Mesenchymal stem cell (in vitro differentiated cells and primary cell): ENCODE measurements at regions not wholly inside any gene's neighbourhood (a gene's known extent, or its start where the extent isn't known, plus 50 kb on each side); places are given as distances from the start of the nearest gene placed in this dataset.
A peak's percentile ranks its signal among the peaks of the same experiment; 100 is the strongest.

Experiments
- DNase-seq: peaks from one replicate; pipeline ENCODE4 v3.0.0-alpha.2; 2013
- H2AFZ ChIP-seq: one replicate; pipeline ENCODE4 v1.6.1; 2013; ENCODE audit warnings: low read depth, mild to moderate bottlenecking, control low read depth, inconsistent platforms, low read length, moderate library complexity
- H2AK5ac ChIP-seq: 2 replicates; pipeline ENCODE4 v1.6.1; 2013; ENCODE audit warnings: low read length, moderate library complexity, mild to moderate bottlenecking, inconsistent platforms; ENCODE audit not compliant: severe bottlenecking
- H2BK120ac ChIP-seq: one replicate; pipeline ENCODE4 v1.6.1; 2013; ENCODE audit warnings: low read depth, mild to moderate bottlenecking, inconsistent platforms, low read length, moderate library complexity
- H2BK12ac ChIP-seq, 2 experiments: one replicate each; pipeline ENCODE4 v1.6.1; 2013; ENCODE audit warnings: inconsistent platforms in 2 of 2, low read length in 2 of 2, mild to moderate bottlenecking in 2 of 2, moderate library complexity in 2 of 2, control low read depth in 1 of 2
- H2BK15ac ChIP-seq: one replicate; pipeline ENCODE4 v1.6.1; 2013; ENCODE audit warnings: mild to moderate bottlenecking, low read depth, inconsistent platforms; ENCODE audit not compliant: poor library complexity, severe bottlenecking
- H2BK5ac ChIP-seq: 2 replicates; pipeline ENCODE4 v1.6.1; 2013; ENCODE audit warnings: low read depth, mild to moderate bottlenecking, low read length, control low read depth, inconsistent platforms; ENCODE audit not compliant: poor library complexity, severe bottlenecking
- H3K14ac ChIP-seq, 2 experiments: one replicate each; pipeline ENCODE4 v1.6.1; 2013; ENCODE audit warnings: inconsistent platforms in 2 of 2, low read length in 2 of 2, control low read depth in 1 of 2, mild to moderate bottlenecking in 1 of 2, moderate library complexity in 1 of 2
- H3K18ac ChIP-seq, 2 experiments: one replicate each; pipeline ENCODE4 v1.6.1; 2013; ENCODE audit warnings: inconsistent platforms in 2 of 2, low read length in 2 of 2, control low read depth in 1 of 2, low read depth in 1 of 2, mild to moderate bottlenecking in 1 of 2
- H3K23ac ChIP-seq, 2 experiments: one replicate each; pipeline ENCODE4 v1.6.1; 2013; ENCODE audit warnings: inconsistent platforms in 2 of 2, low read length in 2 of 2, mild to moderate bottlenecking in 2 of 2, moderate library complexity in 2 of 2, control low read depth in 1 of 2
- H3K27ac ChIP-seq: 2 replicates; pipeline ENCODE4 v1.5.1; 2013; ENCODE audit warnings: mild to moderate bottlenecking, moderate library complexity, low read length, control low read depth, inconsistent platforms; ENCODE audit not compliant: poor library complexity, severe bottlenecking
- H3K27me3 ChIP-seq, 2 experiments: 2 replicates each; pipeline versions ENCODE4 v1.6.1 to v1.7.0; 2013; ENCODE audit warnings: low read length in 2 of 2, mild to moderate bottlenecking in 2 of 2, moderate library complexity in 2 of 2, control low read depth in 1 of 2, inconsistent platforms in 1 of 2; ENCODE audit not compliant: control insufficient read depth in 1 of 2, insufficient read depth in 1 of 2
- H3K36me3 ChIP-seq, 2 experiments: 2 replicates each; pipeline versions ENCODE4 v1.6.1 to v1.7.0; 2013; ENCODE audit warnings: low read length in 2 of 2, control low read depth in 1 of 2, inconsistent platforms in 1 of 2, low read depth in 1 of 2, mild to moderate bottlenecking in 1 of 2; ENCODE audit not compliant: insufficient read depth in 2 of 2, control insufficient read depth in 1 of 2
- H3K4ac ChIP-seq, 2 experiments: one replicate each; pipeline ENCODE4 v1.6.1; 2013; ENCODE audit warnings: inconsistent platforms in 2 of 2, low read length in 2 of 2, mild to moderate bottlenecking in 2 of 2, moderate library complexity in 2 of 2, control low read depth in 1 of 2, low read depth in 1 of 2
- H3K4me1 ChIP-seq: 2 replicates; pipeline ENCODE4 v1.6.1; 2013; ENCODE audit warnings: low read depth, low read length, control low read depth; ENCODE audit not compliant: control insufficient read depth, insufficient read depth
- H3K4me2 ChIP-seq: 2 replicates; pipeline ENCODE4 v1.6.1; 2013; ENCODE audit warnings: low read length, mild to moderate bottlenecking, inconsistent platforms; ENCODE audit not compliant: poor library complexity, severe bottlenecking
- H3K4me3 ChIP-seq, 2 experiments: 2 replicates each; pipeline versions ENCODE4 v1.5.1 to v1.7.0; 2013; ENCODE audit warnings: low read length in 2 of 2, mild to moderate bottlenecking in 2 of 2, control low read depth in 1 of 2, low read depth in 1 of 2; ENCODE audit not compliant: insufficient read depth in 1 of 2
- H3K79me1 ChIP-seq: replicated peaks from 2 replicates; pipeline ENCODE4 v1.6.1; 2013; ENCODE audit warnings: mild to moderate bottlenecking, control low read depth, low read length, inconsistent platforms; ENCODE audit not compliant: poor library complexity, severe bottlenecking
- H3K9ac ChIP-seq: 2 replicates; pipeline ENCODE4 v1.7.0; 2013; ENCODE audit warnings: mild to moderate bottlenecking, low read length, moderate library complexity
- H3K9me3 ChIP-seq: 2 replicates; pipeline ENCODE4 v1.7.0; 2013; ENCODE audit warnings: mild to moderate bottlenecking, low read length; ENCODE audit not compliant: control insufficient read depth
- H4K8ac ChIP-seq: one replicate; pipeline ENCODE4 v1.6.1; 2013; ENCODE audit warnings: inconsistent platforms, mild to moderate bottlenecking, low read length, moderate library complexity
- H4K91ac ChIP-seq: one replicate; pipeline ENCODE4 v1.6.1; 2013; ENCODE audit warnings: mild to moderate bottlenecking, low read length, inconsistent platforms
- WGBS: methylation state at CpG from one replicate; pipeline ENCODE4 v1.1.7; 2013; ENCODE audit warnings: mixed read lengths; 5-methylcytosine and 5-hydroxymethylcytosine counted together

DNA sequence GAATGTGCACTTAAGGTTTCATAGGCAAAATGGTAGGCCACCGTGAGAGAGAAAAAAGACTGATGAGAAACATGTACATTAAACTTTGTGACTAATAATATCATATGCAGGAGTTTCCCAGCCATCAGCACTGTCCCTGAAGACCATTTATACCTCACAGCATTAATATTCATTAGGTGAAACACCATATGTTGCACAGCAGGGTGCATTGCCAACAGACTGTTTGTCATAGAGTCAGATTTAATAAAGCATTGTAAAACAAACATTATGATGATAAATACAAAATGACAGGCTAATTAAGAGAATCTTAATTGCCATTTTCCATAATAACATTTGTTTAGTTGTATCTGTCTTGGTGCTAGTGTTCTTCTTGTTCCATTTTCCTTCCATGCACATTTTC, 578.3 kb downstream of the EPHA3 start:
- H3K4me2 ChIP-seq, result no peak overlapping the region
- H3K36me3 ChIP-seq, result no peaks in the 10 kb centered on the region
- no peak overlapping the region for H4K91ac ChIP-seq
- no peak overlapping the region for H3K27ac ChIP-seq
- H3K14ac ChIP-seq, result no peak overlapping the region
- H2AFZ ChIP-seq, result no peak overlapping the region
- no peak overlapping the region for H3K9ac ChIP-seq
- no peak overlapping the region for H4K8ac ChIP-seq
- no peak overlapping the region for H3K4ac ChIP-seq
- H2BK12ac ChIP-seq, result no peak overlapping the region
- no peak overlapping the region for H3K18ac ChIP-seq
- H3K79me1 ChIP-seq, result no peaks in the 10 kb centered on the region
- no peak overlapping the region for H2BK15ac ChIP-seq
- H3K23ac ChIP-seq, result no peak overlapping the region
- no peak overlapping the region for H3K4me3 ChIP-seq
- H3K27me3 ChIP-seq, result no peaks in the 10 kb centered on the region
- H2AK5ac ChIP-seq, result no peak overlapping the region
- no peaks in the 10 kb centered on the region for H3K4me1 ChIP-seq
- no peaks in the 10 kb centered on the region for H3K9me3 ChIP-seq
- no peak overlapping the region for H2BK120ac ChIP-seq
- no peak for DNase-seq
- WGBS, result no CpG with 5 or more reads among the region's 1 CpG
- no peak overlapping the region for H2BK5ac ChIP-seq

DNA sequence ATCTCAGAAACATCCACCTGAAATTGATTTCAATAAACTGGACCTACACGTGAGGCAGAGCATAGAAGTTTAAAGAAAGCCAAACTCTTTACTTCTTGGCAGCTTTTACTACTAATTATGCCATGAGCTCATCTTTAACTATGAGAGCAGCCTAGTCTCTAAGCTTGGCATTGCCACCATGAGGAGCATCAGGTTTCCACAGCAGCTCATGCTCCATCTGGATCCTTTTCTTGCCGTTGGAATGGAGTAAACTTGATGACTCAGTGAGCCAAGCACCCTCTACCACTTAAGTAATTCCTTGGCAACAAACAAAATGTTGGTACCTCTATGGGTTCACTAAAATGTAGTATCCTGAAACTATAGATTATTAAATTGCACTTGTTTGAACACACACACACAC, 583.2 kb downstream of the EPHA3 start:
- no peak overlapping the region for H3K27ac ChIP-seq
- no peaks in the 10 kb centered on the region for H3K9me3 ChIP-seq
- no peak overlapping the region for H2BK5ac ChIP-seq
- no peaks in the 10 kb centered on the region for H3K4me1 ChIP-seq
- H3K4me2 ChIP-seq, result no peak overlapping the region
- H3K36me3 ChIP-seq, result no peaks in the 10 kb centered on the region
- no peak overlapping the region for H2BK15ac ChIP-seq
- no peak overlapping the region for H4K91ac ChIP-seq
- H3K4ac ChIP-seq, result no peak overlapping the region
- H4K8ac ChIP-seq, result no peak overlapping the region
- H3K4me3 ChIP-seq, result no peak overlapping the region
- no peak overlapping the region for H3K14ac ChIP-seq
- DNase-seq, result no peak
- H3K27me3 ChIP-seq, result no peaks in the 10 kb centered on the region
- H2AFZ ChIP-seq, result no peak overlapping the region
- H2BK120ac ChIP-seq, result no peak overlapping the region
- no peaks in the 10 kb centered on the region for H3K79me1 ChIP-seq
- H2BK12ac ChIP-seq, result no peak overlapping the region
- H3K18ac ChIP-seq, result peak overlapping the region in 1 of 2 experiments; percentile 34
- H3K23ac ChIP-seq, result no peak overlapping the region
- no peak overlapping the region for H3K9ac ChIP-seq
- WGBS, result 95% methylated on average over 1 of the region's 2 CpGs
- H2AK5ac ChIP-seq, result no peak overlapping the region

DNA sequence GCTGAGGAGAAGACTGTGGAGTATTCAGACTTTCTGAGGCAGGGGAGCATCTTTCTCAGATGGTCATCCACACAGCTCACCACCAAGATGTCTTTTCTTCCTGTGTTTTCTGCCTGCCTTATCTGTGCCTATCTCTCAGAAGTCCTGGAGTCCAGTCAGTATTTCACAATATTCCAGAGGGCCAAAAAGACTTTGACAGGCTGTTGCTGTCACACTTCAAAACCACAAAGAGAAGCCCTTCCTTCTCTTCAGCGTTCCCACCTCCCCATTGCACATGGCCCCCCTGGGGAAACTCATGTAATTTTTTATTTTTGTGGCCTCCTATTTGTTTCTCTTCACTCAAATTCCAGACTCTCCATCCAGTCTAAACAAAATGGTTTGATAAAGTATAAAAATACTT, 585.2 kb downstream of the EPHA3 start:
- Histone ChIP-seq H3K9ac (no peak overlapping the region), H3K79me1 (no peaks in the 10 kb centered on the region), H3K4me2 (no peak overlapping the region), H3K4me1 (no peaks in the 10 kb centered on the region), H2AK5ac (no peak overlapping the region), H2BK12ac (no peak overlapping the region), H3K27ac (no peak overlapping the region), H3K36me3 (no peaks in the 10 kb centered on the region), H3K14ac (no peak overlapping the region), H3K4me3 (no peak overlapping the region), H2AFZ (no peak overlapping the region), H3K27me3 (no peaks in the 10 kb centered on the region), H3K23ac (no peak overlapping the region), H4K91ac (no peak overlapping the region), H3K4ac (no peak overlapping the region), H4K8ac (no peak overlapping the region), H2BK5ac (no peak overlapping the region), H2BK120ac (no peak overlapping the region), H2BK15ac (no peak overlapping the region), H3K9me3 (no peaks in the 10 kb centered on the region), H3K18ac (no peak overlapping the region)
- peak; percentile 18 for DNase-seq
- WGBS, result 50% methylated on average over 1 of the region's 1 CpG

DNA sequence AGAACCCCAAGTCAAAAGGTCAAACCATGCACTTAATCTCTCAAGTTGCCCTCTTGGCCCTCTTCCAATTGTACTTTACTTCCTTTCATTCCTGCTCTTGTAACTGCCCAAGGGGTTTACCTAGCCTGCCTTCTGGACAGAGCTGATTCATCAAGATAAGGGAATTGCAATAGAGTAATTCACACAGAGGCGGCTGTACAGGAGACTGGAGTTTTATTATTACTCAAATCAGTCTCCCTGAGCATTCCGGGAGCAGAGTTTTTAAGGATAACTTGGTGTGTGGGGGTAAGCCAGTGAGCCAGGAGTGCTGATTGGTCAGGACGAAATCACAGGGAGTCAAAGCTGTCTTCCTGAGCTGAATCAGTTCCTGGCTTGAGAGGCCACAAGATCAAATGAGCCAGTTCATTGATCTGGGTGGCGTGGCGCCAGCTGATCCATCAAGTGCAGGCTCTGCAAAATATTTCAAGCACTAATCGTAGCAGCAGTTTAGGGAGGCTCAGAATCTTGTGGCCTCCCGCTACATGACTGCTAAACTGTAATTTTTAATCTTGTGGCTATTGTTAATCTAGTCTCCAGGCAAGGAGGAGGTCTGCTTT, 590.0 kb downstream of the EPHA3 start:
- no peak overlapping the region for H3K14ac ChIP-seq
- no peak overlapping the region for H3K4me2 ChIP-seq
- no peak overlapping the region for H4K91ac ChIP-seq
- H2AK5ac ChIP-seq, result no peak overlapping the region
- 92% methylated on average over 7 of the region's 7 CpGs for WGBS
- no peaks in the 10 kb centered on the region for H3K36me3 ChIP-seq
- H2BK5ac ChIP-seq, result no peak overlapping the region
- no peak overlapping the region for H3K9ac ChIP-seq
- no peak overlapping the region for H3K18ac ChIP-seq
- no peaks in the 10 kb centered on the region for H3K79me1 ChIP-seq
- H3K4ac ChIP-seq, result no peak overlapping the region
- no peak overlapping the region for H2BK120ac ChIP-seq
- no peak overlapping the region for H2AFZ ChIP-seq
- no peaks in the 10 kb centered on the region for H3K4me1 ChIP-seq
- H3K9me3 ChIP-seq, result no peaks in the 10 kb centered on the region
- no peak overlapping the region for H2BK15ac ChIP-seq
- no peak for DNase-seq
- H4K8ac ChIP-seq, result no peak overlapping the region
- H3K4me3 ChIP-seq, result no peak overlapping the region
- no peak overlapping the region for H3K27ac ChIP-seq
- no peak overlapping the region for H3K23ac ChIP-seq
- H2BK12ac ChIP-seq, result no peak overlapping the region
- H3K27me3 ChIP-seq, result no peaks in the 10 kb centered on the region
